ENCODE measurements at regions not wholly inside any gene's neighbourhood (a gene's known extent, or its start where the extent isn't known, plus 50 kb on each side); places are given as distances from the start of the nearest gene placed in this dataset.

DNA sequence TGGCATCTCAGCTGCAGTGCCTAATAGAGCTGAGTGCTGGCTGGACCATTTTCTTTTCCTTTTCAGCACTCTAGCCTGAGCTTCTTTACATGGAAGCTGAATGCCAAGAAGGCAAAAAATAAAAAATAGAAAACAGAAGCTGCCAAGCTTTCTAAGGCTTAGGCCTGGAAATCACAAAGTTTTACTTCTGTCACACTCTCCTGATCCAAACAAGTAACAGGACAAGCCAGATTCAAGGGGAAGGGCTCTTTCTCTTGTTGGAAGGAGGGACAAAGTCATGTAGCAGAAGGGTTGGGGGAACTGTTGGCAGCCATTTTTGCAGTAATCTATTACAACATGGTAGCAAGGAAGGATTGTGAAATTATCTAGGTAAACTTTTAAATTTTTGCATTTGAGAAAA is 131.8 kb downstream of the MSL3 start:
- Mint-ChIP-seq H3K27ac (no peak overlapping the region), H3K9me3 (peaks cover 47% of the 10 kb centered on the region), H3K4me1 (peaks cover 7% of the 10 kb centered on the region), H3K36me3 (ENCODE audit: low read depth) (no peaks in the 10 kb centered on the region), H3K27me3 (ENCODE audit: insufficient read depth) (peaks cover 3% of the 10 kb centered on the region), H3K4me3 (no peak overlapping the region)
- peaks cover 15% of the 10 kb centered on the region for H3K9me3 ChIP-seq (ENCODE audit: control insufficient read depth, low read length)
- H3K36me3 ChIP-seq (ENCODE audit: control insufficient read depth, insufficient read depth, low read length) = no peaks in the 10 kb centered on the region
- no peak for DNase-seq
- H3K9ac ChIP-seq (ENCODE audit: extremely low read depth, low read length, poor library complexity, severe bottlenecking) = no peak overlapping the region
- no peak overlapping the region for H3K4me3 ChIP-seq (ENCODE audit: low read length)
- no peaks in the 10 kb centered on the region for H3K27me3 ChIP-seq (ENCODE audit: control insufficient read depth, insufficient read depth, low read length, poor library complexity, severe bottlenecking)
- TF ChIP-seq, protein P1, sequence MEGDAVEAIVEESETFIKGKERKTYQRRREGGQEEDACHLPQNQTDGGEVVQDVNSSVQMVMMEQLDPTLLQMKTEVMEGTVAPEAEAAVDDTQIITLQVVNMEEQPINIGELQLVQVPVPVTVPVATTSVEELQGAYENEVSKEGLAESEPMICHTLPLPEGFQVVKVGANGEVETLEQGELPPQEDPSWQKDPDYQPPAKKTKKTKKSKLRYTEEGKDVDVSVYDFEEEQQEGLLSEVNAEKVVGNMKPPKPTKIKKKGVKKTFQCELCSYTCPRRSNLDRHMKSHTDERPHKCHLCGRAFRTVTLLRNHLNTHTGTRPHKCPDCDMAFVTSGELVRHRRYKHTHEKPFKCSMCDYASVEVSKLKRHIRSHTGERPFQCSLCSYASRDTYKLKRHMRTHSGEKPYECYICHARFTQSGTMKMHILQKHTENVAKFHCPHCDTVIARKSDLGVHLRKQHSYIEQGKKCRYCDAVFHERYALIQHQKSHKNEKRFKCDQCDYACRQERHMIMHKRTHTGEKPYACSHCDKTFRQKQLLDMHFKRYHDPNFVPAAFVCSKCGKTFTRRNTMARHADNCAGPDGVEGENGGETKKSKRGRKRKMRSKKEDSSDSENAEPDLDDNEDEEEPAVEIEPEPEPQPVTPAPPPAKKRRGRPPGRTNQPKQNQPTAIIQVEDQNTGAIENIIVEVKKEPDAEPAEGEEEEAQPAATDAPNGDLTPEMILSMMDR (conservative IDR thresholded peaks at IDR 0.05) = no peak
- H3K4me1 ChIP-seq (ENCODE audit: control insufficient read depth, insufficient read depth, low read length) = no peaks in the 10 kb centered on the region
- no peak overlapping the region for H3K27ac ChIP-seq (ENCODE audit: low read depth, low read length)

DNA sequence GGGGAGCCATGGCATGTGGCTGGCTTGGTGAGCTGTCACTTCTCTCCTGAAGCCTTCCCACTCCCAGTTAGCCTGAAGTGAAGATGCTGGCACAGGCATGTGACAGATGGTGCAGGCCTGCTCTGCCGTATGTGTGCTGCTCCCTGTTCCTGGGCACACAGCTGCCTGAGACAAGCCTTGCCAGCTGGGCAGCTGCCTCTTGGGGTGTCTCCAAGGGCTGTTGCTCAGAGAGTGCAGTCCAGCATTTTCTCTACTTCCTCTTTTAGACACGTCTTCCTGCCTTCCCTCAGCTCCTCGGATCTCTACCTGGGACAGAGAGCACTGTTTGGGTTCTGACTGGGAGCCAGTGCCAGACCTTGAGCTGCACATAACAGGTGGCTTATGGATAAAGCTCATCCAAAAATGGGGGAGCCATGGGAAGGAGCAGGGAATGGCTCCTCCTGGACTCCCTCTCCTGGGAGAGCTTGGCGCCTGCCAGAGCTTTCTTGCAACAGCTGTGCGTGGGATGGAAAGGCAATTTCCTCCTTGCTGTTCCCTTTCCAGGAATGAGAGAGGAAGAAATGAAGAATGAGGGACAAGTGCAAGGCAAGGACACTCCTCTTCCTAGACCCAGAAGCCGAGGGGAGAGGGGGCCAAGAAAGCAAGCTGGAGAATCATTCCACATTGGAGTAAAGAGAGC is 132.9 kb downstream of the MSL3 start:
- Mint-ChIP-seq H3K9me3 (peaks cover 52% of the 10 kb centered on the region), H3K4me3 (no peak overlapping the region), H3K4me1 (peaks cover 7% of the 10 kb centered on the region), H3K27ac (no peak overlapping the region), H3K27me3 (ENCODE audit: insufficient read depth) (peaks cover 3% of the 10 kb centered on the region), H3K36me3 (ENCODE audit: low read depth) (no peaks in the 10 kb centered on the region)
- Histone ChIP-seq H3K9ac (ENCODE audit: extremely low read depth, low read length, poor library complexity, severe bottlenecking) (no peak overlapping the region), H3K36me3 (ENCODE audit: control insufficient read depth, insufficient read depth, low read length) (no peaks in the 10 kb centered on the region), H3K27me3 (ENCODE audit: control insufficient read depth, insufficient read depth, low read length, poor library complexity, severe bottlenecking) (no peaks in the 10 kb centered on the region), H3K4me3 (ENCODE audit: low read length) (no peak overlapping the region), H3K27ac (ENCODE audit: low read depth, low read length) (no peak overlapping the region), H3K4me1 (ENCODE audit: control insufficient read depth, insufficient read depth, low read length) (no peaks in the 10 kb centered on the region), H3K9me3 (ENCODE audit: control insufficient read depth, low read length) (peaks cover 15% of the 10 kb centered on the region)
- DNase-seq = no peak
- 98 to 100% methylated on average over 1 to 5 of the region's 6 CpGs for WGBS, 2 experiments (ENCODE audit: insufficient coverage in 1 of 2, insufficient read length in 1 of 2)
- TF ChIP-seq, protein P1 (conservative IDR thresholded peaks at IDR 0.05) = no peak

DNA sequence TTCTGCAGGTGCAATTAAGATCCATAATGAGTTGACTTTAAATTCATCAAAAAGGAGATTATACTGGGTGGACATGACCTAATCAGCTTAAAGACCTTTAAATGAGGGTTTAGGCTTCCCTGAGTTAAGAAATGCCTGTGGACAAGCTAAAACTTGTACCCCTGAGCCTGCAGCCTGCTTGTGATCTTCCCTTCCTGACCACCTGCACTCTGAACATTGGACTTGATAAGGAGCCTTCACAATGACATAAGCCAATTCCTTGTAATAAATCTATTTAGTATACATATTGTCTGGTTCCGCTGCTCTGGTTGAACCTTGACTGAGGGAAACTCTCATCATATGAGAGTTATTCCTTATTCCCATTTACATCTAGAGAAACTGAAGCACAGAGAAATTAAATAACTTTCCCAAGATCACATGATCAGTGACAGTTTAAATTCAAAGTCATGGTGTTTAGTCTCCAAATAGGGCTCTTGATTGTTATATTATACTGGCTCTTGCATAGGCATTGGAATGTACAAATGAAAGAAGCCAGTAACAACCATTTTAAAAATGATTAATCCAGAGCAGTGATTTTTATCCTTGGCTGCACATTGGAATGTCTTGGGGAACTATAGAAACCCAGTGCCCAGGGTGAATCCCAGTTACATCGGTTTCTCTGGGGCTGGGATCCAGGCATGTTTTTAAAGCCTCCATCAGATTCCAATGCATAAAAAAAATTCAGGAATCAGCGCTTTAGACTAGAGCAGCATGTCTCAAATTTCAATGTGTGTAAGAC is 136.1 kb downstream of the MSL3 start:
- Histone ChIP-seq H3K27ac (ENCODE audit: low read depth, low read length) (no peak overlapping the region), H3K4me3 (ENCODE audit: low read length) (no peak overlapping the region), H3K9me3 (ENCODE audit: control insufficient read depth, low read length) (peaks cover 10% of the 10 kb centered on the region), H3K36me3 (ENCODE audit: control insufficient read depth, insufficient read depth, low read length) (no peaks in the 10 kb centered on the region), H3K4me1 (ENCODE audit: control insufficient read depth, insufficient read depth, low read length) (no peaks in the 10 kb centered on the region), H3K27me3 (ENCODE audit: control insufficient read depth, insufficient read depth, low read length, poor library complexity, severe bottlenecking) (no peaks in the 10 kb centered on the region), H3K9ac (ENCODE audit: extremely low read depth, low read length, poor library complexity, severe bottlenecking) (no peak overlapping the region)
- Mint-ChIP-seq H3K27me3 (ENCODE audit: insufficient read depth) (peaks cover 3% of the 10 kb centered on the region), H3K36me3 (ENCODE audit: low read depth) (no peaks in the 10 kb centered on the region), H3K4me1 (no peaks in the 10 kb centered on the region), H3K27ac (no peak overlapping the region), H3K4me3 (no peak overlapping the region), H3K9me3 (peaks cover 46% of the 10 kb centered on the region)
- 90 to 100% methylated on average over 1 to 2 of the region's 3 CpGs for WGBS, 2 experiments (ENCODE audit: insufficient coverage in 1 of 2, insufficient read length in 1 of 2)
- TF ChIP-seq, protein P1 (conservative IDR thresholded peaks at IDR 0.05) = no peak
- no peak for DNase-seq
